SU-DHL-6 (cell line): ENCODE measurements at regions not wholly inside any gene's neighbourhood (a gene's known extent, or its start where the extent isn't known, plus 50 kb on each side); places are given as distances from the start of the nearest gene placed in this dataset.

Experiments
- H2AFZ ChIP-seq: fragments of 200-600 bp; sonication (generic); 2 replicates; pipeline ENCODE4 v1.6.1; 2014; ENCODE audit warnings: low read depth, mild to moderate bottlenecking, moderate library complexity, mixed read lengths, antibody characterized with exemption, low read length; ENCODE audit not compliant: severe bottlenecking
- H3F3A ChIP-seq: fragments of 200-600 bp; shearing (Covaris generic); 2 replicates; pipeline ENCODE4 v1.6.0; 2016; ENCODE audit warnings: antibody characterized with exemption, mild to moderate bottlenecking; ENCODE audit not compliant: insufficient read depth
- H3K27ac ChIP-seq: fragments of 200-600 bp; sonication (generic); 2 replicates; pipeline ENCODE4 v1.5.1; 2016; ENCODE audit warnings: low read depth, mild to moderate bottlenecking, low read length, moderate library complexity, mixed read lengths
- H3K27me3 ChIP-seq: fragments of 200-600 bp; sonication (generic), shearing (Covaris generic); 2 replicates; pipeline ENCODE4 v1.6.0; 2014; ENCODE audit warnings: mild to moderate bottlenecking, low read length
- H3K36me3 ChIP-seq: fragments of 200-600 bp; sonication (generic); 2 replicates; pipeline ENCODE4 v1.6.1; 2014; ENCODE audit warnings: mild to moderate bottlenecking, low read length, mixed read lengths
- H3K4me2 ChIP-seq: fragments of 300-600, 200-600 bp; shearing (Covaris generic), sonication (generic); 2 replicates; pipeline ENCODE4 v1.6.0; 2014; ENCODE audit warnings: low read length, low read depth, mild to moderate bottlenecking; ENCODE audit not compliant: poor library complexity, severe bottlenecking
- H3K4me3 ChIP-seq: fragments of 200-600 bp; sonication (generic); 2 replicates; pipeline ENCODE4 v1.5.1; 2014; ENCODE audit warnings: antibody characterized with exemption, low read length, mild to moderate bottlenecking, mixed read lengths; ENCODE audit not compliant: insufficient read depth, poor library complexity, severe bottlenecking
- H3K79me2 ChIP-seq: fragments of 200-600 bp; sonication (generic); 2 replicates; pipeline ENCODE4 v1.6.1; 2014; ENCODE audit warnings: mild to moderate bottlenecking, low read length, moderate library complexity; ENCODE audit not compliant: insufficient read depth
- H3K9ac ChIP-seq: fragments of 200-600 bp; sonication (generic); 2 replicates; pipeline ENCODE4 v1.7.0; 2014; ENCODE audit warnings: mild to moderate bottlenecking, low read length
- H3K9me2 ChIP-seq: fragments of 200-600 bp; sonication (generic); replicated peaks from 2 replicates; pipeline ENCODE4 v1.6.1; 2014; ENCODE audit warnings: low read length; ENCODE audit not compliant: insufficient read depth
- H3K9me3 ChIP-seq: fragments of 200-600 bp; sonication (generic); 2 replicates; pipeline ENCODE4 v1.6.1; 2014; ENCODE audit warnings: low read length, mixed read lengths; ENCODE audit not compliant: insufficient read depth
- H4K20me1 ChIP-seq: fragments of 200-600 bp; sonication (generic); 2 replicates; pipeline ENCODE4 v1.6.1; 2014; ENCODE audit warnings: low read depth, mild to moderate bottlenecking, antibody characterized with exemption, low read length, moderate library complexity, mixed read lengths
- EZH2phosphoT487 ChIP-seq: fragments of 200-600 bp; sonication (generic), shearing (Covaris generic); conservative IDR thresholded peaks from 2 replicates; pipeline ENCODE4 v1.6.1; 2018; ENCODE audit warnings: mild to moderate bottlenecking, antibody characterized with exemption, low read length, moderate library complexity, mixed read lengths
- TF ChIP-seq, protein P1 (sequence below): fragments of 200-600 bp; sonication (generic); IDR thresholded peaks from one replicate; pipeline ENCODE4 v1.5.1; 2017; ENCODE audit warnings: antibody characterized with exemption, mild to moderate bottlenecking, low read length, moderate library complexity; ENCODE audit not compliant: insufficient read depth, poor library complexity, severe bottlenecking

GRCh38 chr9:106309925-106310324, 553.0 kb upstream of the ZNF462 start:
- Histone ChIP-seq H3K4me2 (no peak overlapping the region), H3K9ac (no peak overlapping the region), H3F3A (no peaks in the 10 kb centered on the region), H3K27me3 (no peaks in the 10 kb centered on the region), H3K27ac (no peak overlapping the region), H3K9me3 (no peaks in the 10 kb centered on the region), H3K4me3 (no peak overlapping the region), H3K79me2 (no peaks in the 10 kb centered on the region), H4K20me1 (no peaks in the 10 kb centered on the region), H2AFZ (no peak overlapping the region), H3K36me3 (no peaks in the 10 kb centered on the region), H3K9me2 (no peaks in the 10 kb centered on the region)
- TF ChIP-seq, protein P1, sequence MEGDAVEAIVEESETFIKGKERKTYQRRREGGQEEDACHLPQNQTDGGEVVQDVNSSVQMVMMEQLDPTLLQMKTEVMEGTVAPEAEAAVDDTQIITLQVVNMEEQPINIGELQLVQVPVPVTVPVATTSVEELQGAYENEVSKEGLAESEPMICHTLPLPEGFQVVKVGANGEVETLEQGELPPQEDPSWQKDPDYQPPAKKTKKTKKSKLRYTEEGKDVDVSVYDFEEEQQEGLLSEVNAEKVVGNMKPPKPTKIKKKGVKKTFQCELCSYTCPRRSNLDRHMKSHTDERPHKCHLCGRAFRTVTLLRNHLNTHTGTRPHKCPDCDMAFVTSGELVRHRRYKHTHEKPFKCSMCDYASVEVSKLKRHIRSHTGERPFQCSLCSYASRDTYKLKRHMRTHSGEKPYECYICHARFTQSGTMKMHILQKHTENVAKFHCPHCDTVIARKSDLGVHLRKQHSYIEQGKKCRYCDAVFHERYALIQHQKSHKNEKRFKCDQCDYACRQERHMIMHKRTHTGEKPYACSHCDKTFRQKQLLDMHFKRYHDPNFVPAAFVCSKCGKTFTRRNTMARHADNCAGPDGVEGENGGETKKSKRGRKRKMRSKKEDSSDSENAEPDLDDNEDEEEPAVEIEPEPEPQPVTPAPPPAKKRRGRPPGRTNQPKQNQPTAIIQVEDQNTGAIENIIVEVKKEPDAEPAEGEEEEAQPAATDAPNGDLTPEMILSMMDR = no peak
- no peak for TF ChIP-seq EZH2phosphoT487

DNA sequence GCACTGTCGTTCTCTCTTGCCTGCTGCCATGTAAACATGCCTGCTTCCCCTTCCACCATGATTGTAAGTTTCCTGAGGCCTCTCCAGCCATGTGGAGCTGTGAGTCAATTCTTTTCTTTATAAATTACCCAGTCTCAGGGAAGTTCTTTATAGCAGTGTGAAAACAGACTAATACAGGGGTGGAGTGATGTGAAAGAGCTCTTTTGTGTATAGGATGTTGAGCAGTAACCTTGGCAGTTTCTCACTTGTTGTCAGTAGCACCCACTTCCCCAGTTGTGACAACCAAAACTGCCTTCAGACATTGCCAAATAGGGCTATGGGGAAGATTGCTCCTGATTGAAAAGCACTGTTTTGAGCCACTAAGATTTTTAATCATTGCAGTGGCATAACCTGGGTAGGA, 552.2 kb upstream of the ZNF462 start:
- Histone ChIP-seq H3K36me3 (no peaks in the 10 kb centered on the region), H3K4me2 (no peak overlapping the region), H3K9me2 (no peaks in the 10 kb centered on the region), H3K27ac (no peak overlapping the region), H3F3A (no peaks in the 10 kb centered on the region), H3K9ac (no peak overlapping the region), H3K4me3 (no peak overlapping the region), H3K27me3 (no peaks in the 10 kb centered on the region), H3K9me3 (no peaks in the 10 kb centered on the region), H4K20me1 (no peaks in the 10 kb centered on the region), H2AFZ (no peak overlapping the region), H3K79me2 (no peaks in the 10 kb centered on the region)
- TF ChIP-seq, protein P1 = no peak

- Histone ChIP-seq H2AFZ (no peak overlapping the region), H3K27me3 (no peaks in the 10 kb centered on the region; the same call in 1 of the 2 replicates), H3K36me3 (no peaks in the 10 kb centered on the region), H3K79me2 (no peaks in the 10 kb centered on the region), H4K20me1 (no peaks in the 10 kb centered on the region), H3K9ac (no peak overlapping the region), H3F3A (no peaks in the 10 kb centered on the region), H3K4me2 (no peak overlapping the region), H3K9me2 (no peaks in the 10 kb centered on the region), H3K9me3 (no peaks in the 10 kb centered on the region), H3K27ac (no peak overlapping the region), H3K4me3 (no peak overlapping the region)
- no peak for TF ChIP-seq EZH2phosphoT487
- TF ChIP-seq, protein P1 = no peak
Measured at GRCh38 chr9:106312906-106313305, 550.1 kb upstream of the ZNF462 start.

DNA sequence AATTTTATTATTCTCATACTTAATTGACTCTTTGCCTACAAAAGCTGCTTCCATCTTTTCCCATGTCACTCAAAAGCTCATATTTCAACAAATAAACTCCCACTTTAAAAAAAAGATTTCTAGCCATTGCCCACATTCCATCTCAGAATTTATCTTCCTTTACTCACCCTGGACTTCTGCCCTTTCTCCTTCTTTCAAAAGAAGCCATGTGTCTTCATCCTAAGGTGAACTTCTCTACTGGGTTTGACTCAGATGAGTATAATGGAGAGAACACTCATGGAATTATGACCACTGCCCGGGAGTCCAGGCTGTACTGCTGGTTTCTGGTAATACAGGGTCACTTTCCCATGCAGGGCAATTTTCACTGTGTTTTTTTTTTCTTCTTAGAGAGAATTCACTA, 548.5 kb upstream of the ZNF462 start:
- Histone ChIP-seq H3K9me3 (no peaks in the 10 kb centered on the region), H3K4me3 (no peak overlapping the region), H3K9me2 (no peaks in the 10 kb centered on the region), H3K9ac (no peak overlapping the region), H2AFZ (no peak overlapping the region), H3K27me3 (no peaks in the 10 kb centered on the region; the same call in 1 of the 2 replicates), H3K36me3 (no peaks in the 10 kb centered on the region), H4K20me1 (no peaks in the 10 kb centered on the region), H3K79me2 (no peaks in the 10 kb centered on the region), H3K4me2 (no peak overlapping the region), H3K27ac (no peak overlapping the region), H3F3A (no peaks in the 10 kb centered on the region)
- TF ChIP-seq, protein P1 = no peak
- no peak for TF ChIP-seq EZH2phosphoT487
